ENCODE measurements at regions not wholly inside any gene's neighbourhood (a gene's known extent, or its start where the extent isn't known, plus 50 kb on each side); places are given as distances from the start of the nearest gene placed in this dataset.
"Not testable (repeated sequence)": the region's sequence is repeated elsewhere in the genome, so short reads cannot be mapped to it uniquely, and the experiment has no call there.

DNA sequence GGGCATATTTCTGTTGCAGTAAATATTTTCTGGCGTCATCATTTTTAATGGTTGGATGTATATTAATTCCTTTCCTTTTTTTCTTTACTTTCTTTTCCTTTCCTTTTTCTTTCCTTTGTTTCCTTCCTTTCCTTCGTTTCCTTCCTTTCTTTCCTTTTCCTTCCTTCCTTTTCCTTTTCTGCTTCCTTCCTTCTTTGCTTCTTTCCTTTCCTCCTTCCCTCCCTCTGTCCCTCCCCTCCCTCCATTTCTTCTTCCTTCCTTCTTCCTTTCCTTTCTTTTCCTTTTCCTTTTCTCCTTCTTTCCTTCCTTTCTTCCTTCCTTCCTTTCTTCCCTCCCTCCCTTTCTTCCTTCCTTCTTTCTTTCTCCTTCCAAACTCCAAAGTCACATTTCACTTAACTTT lies 54.9 kb upstream of the LYSMD4 start:
- Histone ChIP-seq H3K9me2 (replicated peaks; ENCODE audit: control insufficient read depth, low read length) (no peaks in the 10 kb centered on the region), H3F3A (ENCODE audit: control insufficient read depth, insufficient read depth) (no peaks in the 10 kb centered on the region), H3K27me3 (ENCODE audit: control insufficient read depth, low read length) (peaks cover 5% of the 10 kb centered on the region; the same call in 1 of the 2 replicates), H3K79me2 (ENCODE audit: control insufficient read depth, low read length) (no peaks in the 10 kb centered on the region), H3K27ac (ENCODE audit: low read depth, low read length) (no peak overlapping the region), H3K4me3 (ENCODE audit: low read length) (no peak overlapping the region), H3K4me1 (ENCODE audit: control insufficient read depth, low read length) (no peaks in the 10 kb centered on the region), H3K4me2 (ENCODE audit: low read length) (no peak overlapping the region), H3K9me3 (ENCODE audit: control insufficient read depth, insufficient read depth, low read length) (no peaks in the 10 kb centered on the region), H4K20me1 (ENCODE audit: control insufficient read depth, insufficient read depth, low read depth, low read length) (no peaks in the 10 kb centered on the region), H3K36me3 (ENCODE audit: control insufficient read depth, low read length) (no peaks in the 10 kb centered on the region)
- TF ChIP-seq EZH2phosphoT487 (IDR thresholded peaks at IDR 0.05; ENCODE audit: borderline replicate concordance, low read length) = no peak
- TF ChIP-seq, protein P1, sequence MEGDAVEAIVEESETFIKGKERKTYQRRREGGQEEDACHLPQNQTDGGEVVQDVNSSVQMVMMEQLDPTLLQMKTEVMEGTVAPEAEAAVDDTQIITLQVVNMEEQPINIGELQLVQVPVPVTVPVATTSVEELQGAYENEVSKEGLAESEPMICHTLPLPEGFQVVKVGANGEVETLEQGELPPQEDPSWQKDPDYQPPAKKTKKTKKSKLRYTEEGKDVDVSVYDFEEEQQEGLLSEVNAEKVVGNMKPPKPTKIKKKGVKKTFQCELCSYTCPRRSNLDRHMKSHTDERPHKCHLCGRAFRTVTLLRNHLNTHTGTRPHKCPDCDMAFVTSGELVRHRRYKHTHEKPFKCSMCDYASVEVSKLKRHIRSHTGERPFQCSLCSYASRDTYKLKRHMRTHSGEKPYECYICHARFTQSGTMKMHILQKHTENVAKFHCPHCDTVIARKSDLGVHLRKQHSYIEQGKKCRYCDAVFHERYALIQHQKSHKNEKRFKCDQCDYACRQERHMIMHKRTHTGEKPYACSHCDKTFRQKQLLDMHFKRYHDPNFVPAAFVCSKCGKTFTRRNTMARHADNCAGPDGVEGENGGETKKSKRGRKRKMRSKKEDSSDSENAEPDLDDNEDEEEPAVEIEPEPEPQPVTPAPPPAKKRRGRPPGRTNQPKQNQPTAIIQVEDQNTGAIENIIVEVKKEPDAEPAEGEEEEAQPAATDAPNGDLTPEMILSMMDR (IDR thresholded peaks at IDR 0.05; ENCODE audit: low read depth, low read length, poor library complexity, severe bottlenecking) = no peak

- not testable (repeated sequence) for H3K9me2 ChIP-seq (replicated peaks; ENCODE audit: control insufficient read depth, low read length); H3K4me1 ChIP-seq (ENCODE audit: control insufficient read depth, low read length); H3K4me2 ChIP-seq (ENCODE audit: low read length); H3K27ac ChIP-seq (ENCODE audit: low read depth, low read length); H3K36me3 ChIP-seq (ENCODE audit: control insufficient read depth, low read length); H4K20me1 ChIP-seq (ENCODE audit: control insufficient read depth, insufficient read depth, low read depth, low read length); H3K9me3 ChIP-seq (ENCODE audit: control insufficient read depth, insufficient read depth, low read length); H3F3A ChIP-seq (ENCODE audit: control insufficient read depth, insufficient read depth); H3K4me3 ChIP-seq (ENCODE audit: low read length); H3K79me2 ChIP-seq (ENCODE audit: control insufficient read depth, low read length); H3K27me3 ChIP-seq (ENCODE audit: control insufficient read depth, low read length)
Measured at GRCh38 chr15:99784800-99785199, 51.6 kb upstream of the LYSMD4 start.

GRCh38 chr15:99783918-99784619 lies 50.8 kb upstream of the LYSMD4 start:
- not testable (repeated sequence) for H3K4me1 ChIP-seq (ENCODE audit: control insufficient read depth, low read length); H3F3A ChIP-seq (ENCODE audit: control insufficient read depth, insufficient read depth); H3K4me2 ChIP-seq (ENCODE audit: low read length); H3K27me3 ChIP-seq (ENCODE audit: control insufficient read depth, low read length); H3K36me3 ChIP-seq (ENCODE audit: control insufficient read depth, low read length); H4K20me1 ChIP-seq (ENCODE audit: control insufficient read depth, insufficient read depth, low read depth, low read length); H3K9me3 ChIP-seq (ENCODE audit: control insufficient read depth, insufficient read depth, low read length); H3K9me2 ChIP-seq (replicated peaks; ENCODE audit: control insufficient read depth, low read length); H3K79me2 ChIP-seq (ENCODE audit: control insufficient read depth, low read length); H3K4me3 ChIP-seq (ENCODE audit: low read length); H3K27ac ChIP-seq (ENCODE audit: low read depth, low read length)
